ENCODE measurements at regions not wholly inside any gene's neighbourhood (a gene's known extent, or its start where the extent isn't known, plus 50 kb on each side); places are given as distances from the start of the nearest gene placed in this dataset.

GRCh38 chr12:42686514-42687172, 97.1 kb upstream of the PRICKLE1 start:
- H3K4me1 ChIP-seq (ENCODE audit: insufficient read depth, low read length) = peaks cover 11% of the 10 kb centered on the region; the same call in 1 of the 2 replicates
- H3K9ac ChIP-seq (ENCODE audit: low read depth, low read length) = no peak overlapping the region
- no peaks in the 10 kb centered on the region for H3K36me3 ChIP-seq (ENCODE audit: insufficient read depth, low read length)
- H3K9me3 ChIP-seq (ENCODE audit: control insufficient read depth, insufficient read depth, low read length) = no peaks in the 10 kb centered on the region; the same call in 1 of the 2 replicates

GRCh38 chr12:42684802-42685071, 95.2 kb upstream of the PRICKLE1 start:
- Histone ChIP-seq H3K9ac (ENCODE audit: low read depth, low read length) (no peak overlapping the region), H3K4me1 (ENCODE audit: insufficient read depth, low read length) (peaks cover 13% of the 10 kb centered on the region; the same call in 1 of the 2 replicates), H3K36me3 (ENCODE audit: insufficient read depth, low read length) (no peaks in the 10 kb centered on the region), H3K9me3 (ENCODE audit: control insufficient read depth, insufficient read depth, low read length) (no peaks in the 10 kb centered on the region; the same call in 1 of the 2 replicates)

GRCh38 chr12:42683933-42684801, 94.6 kb upstream of the PRICKLE1 start:
- no peaks in the 10 kb centered on the region; the same call in 1 of the 2 replicates for H3K9me3 ChIP-seq (ENCODE audit: control insufficient read depth, insufficient read depth, low read length)
- no peaks in the 10 kb centered on the region for H3K36me3 ChIP-seq (ENCODE audit: insufficient read depth, low read length)
- H3K4me1 ChIP-seq (ENCODE audit: insufficient read depth, low read length) = peaks cover 19% of the 10 kb centered on the region
- no peak overlapping the region for H3K9ac ChIP-seq (ENCODE audit: low read depth, low read length)

GRCh38 chr12:42683266-42683665, 93.7 kb upstream of the PRICKLE1 start:
- peaks cover 20% of the 10 kb centered on the region for H3K4me1 ChIP-seq (ENCODE audit: insufficient read depth, low read length)
- H3K36me3 ChIP-seq (ENCODE audit: insufficient read depth, low read length) = no peaks in the 10 kb centered on the region
- no peak overlapping the region for H3K9ac ChIP-seq (ENCODE audit: low read depth, low read length)
- H3K9me3 ChIP-seq (ENCODE audit: control insufficient read depth, insufficient read depth, low read length) = no peaks in the 10 kb centered on the region; the same call in 1 of the 2 replicates

GRCh38 chr12:42679466-42679865, 89.9 kb upstream of the PRICKLE1 start:
- H3K9ac ChIP-seq (ENCODE audit: low read depth, low read length) = no peak overlapping the region
- H3K9me3 ChIP-seq (ENCODE audit: control insufficient read depth, insufficient read depth, low read length) = no peaks in the 10 kb centered on the region; the same call in 1 of the 2 replicates
- no peaks in the 10 kb centered on the region for H3K36me3 ChIP-seq (ENCODE audit: insufficient read depth, low read length)
- peaks cover 20% of the 10 kb centered on the region for H3K4me1 ChIP-seq (ENCODE audit: insufficient read depth, low read length)

GRCh38 chr12:42677461-42677860, 87.9 kb upstream of the PRICKLE1 start:
- no peak overlapping the region for H3K9ac ChIP-seq (ENCODE audit: low read depth, low read length)
- no peaks in the 10 kb centered on the region; the same call in 1 of the 2 replicates for H3K9me3 ChIP-seq (ENCODE audit: control insufficient read depth, insufficient read depth, low read length)
- peaks cover 16% of the 10 kb centered on the region for H3K4me1 ChIP-seq (ENCODE audit: insufficient read depth, low read length)
- no peaks in the 10 kb centered on the region for H3K36me3 ChIP-seq (ENCODE audit: insufficient read depth, low read length)

GRCh38 chr12:42673535-42673934, 84.0 kb upstream of the PRICKLE1 start:
- Histone ChIP-seq H3K9me3 (ENCODE audit: control insufficient read depth, insufficient read depth, low read length) (no peaks in the 10 kb centered on the region; the same call in 1 of the 2 replicates), H3K9ac (ENCODE audit: low read depth, low read length) (no peak overlapping the region), H3K36me3 (ENCODE audit: insufficient read depth, low read length) (no peaks in the 10 kb centered on the region), H3K4me1 (ENCODE audit: insufficient read depth, low read length) (peaks cover 14% of the 10 kb centered on the region; the same call in 1 of the 2 replicates)

GRCh38 chr12:42670719-42671118, 81.2 kb upstream of the PRICKLE1 start:
- peaks cover 21% of the 10 kb centered on the region for H3K4me1 ChIP-seq (ENCODE audit: insufficient read depth, low read length)
- H3K9ac ChIP-seq (ENCODE audit: low read depth, low read length) = no peak overlapping the region
- H3K36me3 ChIP-seq (ENCODE audit: insufficient read depth, low read length) = no peaks in the 10 kb centered on the region
- no peaks in the 10 kb centered on the region for H3K9me3 ChIP-seq (ENCODE audit: control insufficient read depth, insufficient read depth, low read length)

GRCh38 chr12:42669553-42669952, 80.0 kb upstream of the PRICKLE1 start:
- no peaks in the 10 kb centered on the region for H3K36me3 ChIP-seq (ENCODE audit: insufficient read depth, low read length)
- no peak overlapping the region for H3K9ac ChIP-seq (ENCODE audit: low read depth, low read length)
- H3K9me3 ChIP-seq (ENCODE audit: control insufficient read depth, insufficient read depth, low read length) = no peaks in the 10 kb centered on the region
- H3K4me1 ChIP-seq (ENCODE audit: insufficient read depth, low read length) = peaks cover 21% of the 10 kb centered on the region

- Histone ChIP-seq H3K36me3 (ENCODE audit: insufficient read depth, low read length) (no peaks in the 10 kb centered on the region), H3K9me3 (ENCODE audit: control insufficient read depth, insufficient read depth, low read length) (no peaks in the 10 kb centered on the region), H3K9ac (ENCODE audit: low read depth, low read length) (no peak overlapping the region), H3K4me1 (ENCODE audit: insufficient read depth, low read length) (peaks cover 15% of the 10 kb centered on the region)
These were observed 77.2 kb upstream of the PRICKLE1 start for GRCh38 chr12:42666671-42667243.

- Histone ChIP-seq H3K9ac (ENCODE audit: low read depth, low read length) (no peak overlapping the region), H3K4me1 (ENCODE audit: insufficient read depth, low read length) (peaks cover 7% of the 10 kb centered on the region), H3K9me3 (ENCODE audit: control insufficient read depth, insufficient read depth, low read length) (peaks cover 7% of the 10 kb centered on the region; the same call in 1 of the 2 replicates), H3K36me3 (ENCODE audit: insufficient read depth, low read length) (no peaks in the 10 kb centered on the region; the same call in 1 of the 2 replicates)
These were observed 74.1 kb upstream of the PRICKLE1 start for GRCh38 chr12:42663621-42664020.

GRCh38 chr12:42660968-42661937, 71.7 kb upstream of the PRICKLE1 start:
- Histone ChIP-seq H3K4me1 (ENCODE audit: insufficient read depth, low read length) (no peaks in the 10 kb centered on the region), H3K36me3 (ENCODE audit: insufficient read depth, low read length) (no peaks in the 10 kb centered on the region; the same call in 1 of the 2 replicates), H3K9ac (ENCODE audit: low read depth, low read length) (no peak overlapping the region), H3K9me3 (ENCODE audit: control insufficient read depth, insufficient read depth, low read length) (peaks cover 7% of the 10 kb centered on the region; the same call in 1 of the 2 replicates)

- Histone ChIP-seq H3K9ac (ENCODE audit: low read depth, low read length) (no peak overlapping the region), H3K36me3 (ENCODE audit: insufficient read depth, low read length) (no peaks in the 10 kb centered on the region; the same call in 1 of the 2 replicates), H3K4me1 (ENCODE audit: insufficient read depth, low read length) (no peaks in the 10 kb centered on the region), H3K9me3 (ENCODE audit: control insufficient read depth, insufficient read depth, low read length) (peaks cover 7% of the 10 kb centered on the region; the same call in 1 of the 2 replicates)
These were observed 70.6 kb upstream of the PRICKLE1 start for GRCh38 chr12:42660117-42660516.

GRCh38 chr12:42652048-42652447, 62.5 kb upstream of the PRICKLE1 start:
- H3K9ac ChIP-seq (ENCODE audit: low read depth, low read length) = no peak overlapping the region
- no peaks in the 10 kb centered on the region for H3K36me3 ChIP-seq (ENCODE audit: insufficient read depth, low read length)
- H3K9me3 ChIP-seq (ENCODE audit: control insufficient read depth, insufficient read depth, low read length) = no peaks in the 10 kb centered on the region
- no peaks in the 10 kb centered on the region for H3K4me1 ChIP-seq (ENCODE audit: insufficient read depth, low read length)
